Neural cell (in vitro differentiated cells): ENCODE measurements at regions not wholly inside any gene's neighbourhood (a gene's known extent, or its start where the extent isn't known, plus 50 kb on each side); places are given as distances from the start of the nearest gene placed in this dataset.

Experiments used
- TAF1 ChIP-seq: IDR thresholded peaks from 2 replicates; pipeline ENCODE4 v1.6.1; 2012; ENCODE audit warnings: low read depth
- TF ChIP-seq, protein P1 (sequence below): fragments of 450-650 bp; IDR thresholded peaks from 2 replicates; pipeline ENCODE4 v1.5.1; 2014; ENCODE audit warnings: antibody characterized with exemption, mild to moderate bottlenecking, moderate library complexity; ENCODE audit not compliant: poor library complexity, severe bottlenecking
- TF ChIP-seq, protein P2 (sequence below): IDR thresholded peaks from 2 replicates; pipeline ENCODE4 v1.6.1; 2012; ENCODE audit warnings: borderline replicate concordance

DNA sequence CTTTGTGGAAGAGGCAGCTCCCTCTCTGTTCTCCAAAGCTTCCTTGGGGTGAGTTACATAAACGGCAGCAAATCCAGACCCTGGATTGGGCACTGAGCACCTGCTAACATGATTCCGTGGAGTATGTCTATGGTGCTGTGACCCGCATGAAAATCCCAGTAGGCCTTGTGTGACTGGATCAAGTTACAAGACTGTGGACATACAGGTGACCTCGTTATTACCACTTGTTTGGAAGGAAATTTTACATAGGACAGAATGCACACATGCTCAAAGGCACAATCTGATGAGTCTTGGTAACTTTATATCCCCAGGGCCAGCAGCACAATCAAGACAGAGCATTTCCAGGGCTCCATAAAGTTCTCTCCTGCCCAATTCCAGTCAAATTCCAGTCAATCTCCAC, 120.2 kb upstream of the OTOS start:
- TF ChIP-seq, protein P1, sequence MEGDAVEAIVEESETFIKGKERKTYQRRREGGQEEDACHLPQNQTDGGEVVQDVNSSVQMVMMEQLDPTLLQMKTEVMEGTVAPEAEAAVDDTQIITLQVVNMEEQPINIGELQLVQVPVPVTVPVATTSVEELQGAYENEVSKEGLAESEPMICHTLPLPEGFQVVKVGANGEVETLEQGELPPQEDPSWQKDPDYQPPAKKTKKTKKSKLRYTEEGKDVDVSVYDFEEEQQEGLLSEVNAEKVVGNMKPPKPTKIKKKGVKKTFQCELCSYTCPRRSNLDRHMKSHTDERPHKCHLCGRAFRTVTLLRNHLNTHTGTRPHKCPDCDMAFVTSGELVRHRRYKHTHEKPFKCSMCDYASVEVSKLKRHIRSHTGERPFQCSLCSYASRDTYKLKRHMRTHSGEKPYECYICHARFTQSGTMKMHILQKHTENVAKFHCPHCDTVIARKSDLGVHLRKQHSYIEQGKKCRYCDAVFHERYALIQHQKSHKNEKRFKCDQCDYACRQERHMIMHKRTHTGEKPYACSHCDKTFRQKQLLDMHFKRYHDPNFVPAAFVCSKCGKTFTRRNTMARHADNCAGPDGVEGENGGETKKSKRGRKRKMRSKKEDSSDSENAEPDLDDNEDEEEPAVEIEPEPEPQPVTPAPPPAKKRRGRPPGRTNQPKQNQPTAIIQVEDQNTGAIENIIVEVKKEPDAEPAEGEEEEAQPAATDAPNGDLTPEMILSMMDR: no peak
- TF ChIP-seq, protein P2, sequence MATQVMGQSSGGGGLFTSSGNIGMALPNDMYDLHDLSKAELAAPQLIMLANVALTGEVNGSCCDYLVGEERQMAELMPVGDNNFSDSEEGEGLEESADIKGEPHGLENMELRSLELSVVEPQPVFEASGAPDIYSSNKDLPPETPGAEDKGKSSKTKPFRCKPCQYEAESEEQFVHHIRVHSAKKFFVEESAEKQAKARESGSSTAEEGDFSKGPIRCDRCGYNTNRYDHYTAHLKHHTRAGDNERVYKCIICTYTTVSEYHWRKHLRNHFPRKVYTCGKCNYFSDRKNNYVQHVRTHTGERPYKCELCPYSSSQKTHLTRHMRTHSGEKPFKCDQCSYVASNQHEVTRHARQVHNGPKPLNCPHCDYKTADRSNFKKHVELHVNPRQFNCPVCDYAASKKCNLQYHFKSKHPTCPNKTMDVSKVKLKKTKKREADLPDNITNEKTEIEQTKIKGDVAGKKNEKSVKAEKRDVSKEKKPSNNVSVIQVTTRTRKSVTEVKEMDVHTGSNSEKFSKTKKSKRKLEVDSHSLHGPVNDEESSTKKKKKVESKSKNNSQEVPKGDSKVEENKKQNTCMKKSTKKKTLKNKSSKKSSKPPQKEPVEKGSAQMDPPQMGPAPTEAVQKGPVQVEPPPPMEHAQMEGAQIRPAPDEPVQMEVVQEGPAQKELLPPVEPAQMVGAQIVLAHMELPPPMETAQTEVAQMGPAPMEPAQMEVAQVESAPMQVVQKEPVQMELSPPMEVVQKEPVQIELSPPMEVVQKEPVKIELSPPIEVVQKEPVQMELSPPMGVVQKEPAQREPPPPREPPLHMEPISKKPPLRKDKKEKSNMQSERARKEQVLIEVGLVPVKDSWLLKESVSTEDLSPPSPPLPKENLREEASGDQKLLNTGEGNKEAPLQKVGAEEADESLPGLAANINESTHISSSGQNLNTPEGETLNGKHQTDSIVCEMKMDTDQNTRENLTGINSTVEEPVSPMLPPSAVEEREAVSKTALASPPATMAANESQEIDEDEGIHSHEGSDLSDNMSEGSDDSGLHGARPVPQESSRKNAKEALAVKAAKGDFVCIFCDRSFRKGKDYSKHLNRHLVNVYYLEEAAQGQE: no peak
- no peak for TF ChIP-seq TAF1
